Stimulated activated CD4-positive, alpha-beta T cell treated with anti-CD3 and anti-CD28 coated beads, Interleukin-12 subunit alpha, Interleukin-12 subunit beta, amount 100 ng/mL, for 48 hours (primary cell): ENCODE measurements at regions not wholly inside any gene's neighbourhood (a gene's known extent, or its start where the extent isn't known, plus 50 kb on each side); places are given as distances from the start of the nearest gene placed in this dataset.

Experiments
- DNase-seq, 3 donors: peaks; one replicate each; pipeline ENCODE4 v3.0.0-alpha.2; 2020; ENCODE audit warnings: low read depth in 2 of 3, low spot score in 1 of 3

DNA sequence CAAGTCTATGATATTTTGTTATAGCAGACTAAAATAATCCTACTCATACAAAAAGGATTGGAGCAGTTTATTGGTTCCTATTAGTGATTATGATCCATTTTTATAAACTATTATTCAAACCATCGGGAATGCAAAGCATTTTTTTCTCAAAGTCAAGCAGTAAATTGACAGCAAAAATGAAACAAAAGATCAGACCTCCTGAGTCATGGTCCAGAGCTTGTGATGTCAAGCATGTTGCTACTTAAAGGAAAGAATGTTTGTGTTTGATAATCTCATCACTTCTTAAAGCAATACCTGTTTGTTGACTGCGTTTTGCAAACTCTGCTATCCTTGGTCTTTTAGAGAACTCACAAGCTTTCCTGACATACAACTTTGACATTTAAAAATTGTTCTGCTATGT is 204.4 kb downstream of the SAMD5 start:
- DNase-seq: no peak

DNA sequence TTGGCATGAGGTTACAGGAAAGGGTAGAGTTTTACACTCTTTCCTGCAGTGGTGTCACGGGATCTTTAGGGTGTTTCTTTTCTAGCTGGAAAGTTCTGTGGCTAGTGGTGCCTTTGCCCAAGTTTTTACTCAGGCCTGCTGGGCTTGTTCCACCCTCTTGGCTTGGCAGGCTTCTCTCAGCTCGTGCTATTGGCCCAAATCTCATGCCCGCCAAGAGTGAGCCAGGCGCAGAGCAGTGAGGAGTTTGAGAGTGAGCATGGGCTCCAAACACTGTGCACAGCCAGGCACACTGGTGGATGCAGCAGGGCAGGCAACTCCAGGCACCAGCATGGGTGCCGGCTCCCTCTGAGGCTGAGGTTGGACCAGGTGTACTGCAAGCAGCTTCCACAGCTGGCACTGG is 206.5 kb downstream of the SAMD5 start:
- no peak for DNase-seq

DNA sequence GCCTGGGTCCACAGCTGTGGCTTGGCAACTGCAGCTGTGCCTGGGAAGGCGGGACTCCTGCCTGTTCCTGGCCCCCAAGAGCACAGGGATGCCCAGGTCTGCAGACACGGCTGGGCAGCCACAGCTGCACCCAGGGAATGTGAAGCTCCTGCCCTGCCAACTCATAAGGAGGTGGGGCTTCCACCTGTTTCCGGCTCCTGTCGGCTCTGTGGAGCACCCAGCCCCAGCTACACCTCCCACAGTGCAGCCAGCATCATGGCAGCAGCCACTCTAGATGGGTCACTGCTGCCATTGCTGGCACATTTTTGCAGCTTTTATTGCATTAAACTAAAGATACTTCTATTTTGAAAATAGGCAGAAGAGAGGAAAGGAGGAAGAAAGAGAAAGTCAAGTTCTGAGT is 207.9 kb downstream of the SAMD5 start:
- no peak for DNase-seq

DNA sequence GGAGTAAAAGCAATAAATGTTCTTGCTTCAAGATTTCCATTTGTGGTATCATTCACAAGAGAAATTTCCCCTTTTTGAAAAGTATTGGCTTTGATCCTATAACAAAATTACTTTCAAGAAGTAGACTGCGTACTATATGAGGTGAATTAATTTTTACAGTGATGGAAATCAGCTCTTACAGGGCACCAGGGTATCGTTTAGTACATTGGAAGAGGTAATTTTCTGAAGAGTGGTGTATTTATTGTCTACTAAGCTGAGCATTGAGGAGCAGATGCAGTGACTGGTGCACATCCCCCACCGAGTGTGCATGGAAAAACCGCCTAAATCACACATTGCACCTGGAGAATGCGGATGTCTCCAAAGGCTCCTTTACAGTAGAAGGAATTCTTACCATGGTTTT is 209.5 kb downstream of the SAMD5 start:
- no peak for DNase-seq

DNA sequence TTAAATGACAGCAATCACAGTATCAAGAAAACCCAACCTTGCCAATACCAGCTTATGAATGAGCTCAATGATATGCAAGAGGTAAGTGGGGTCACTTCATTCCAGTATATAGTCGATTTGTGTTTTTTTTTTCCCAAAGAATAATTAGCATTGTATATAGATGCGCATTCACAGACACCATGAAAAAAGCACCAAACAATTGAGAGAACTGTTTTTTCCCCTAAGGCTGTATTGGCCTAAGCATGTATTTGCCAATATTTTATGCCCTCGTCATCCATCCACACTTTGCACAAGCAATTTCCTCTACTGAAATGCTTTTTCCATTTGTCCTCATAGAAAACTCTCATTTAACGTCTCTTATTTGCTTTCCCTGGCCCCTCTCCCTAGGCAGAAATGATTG is 213.7 kb downstream of the SAMD5 start:
- DNase-seq: no peak

DNA sequence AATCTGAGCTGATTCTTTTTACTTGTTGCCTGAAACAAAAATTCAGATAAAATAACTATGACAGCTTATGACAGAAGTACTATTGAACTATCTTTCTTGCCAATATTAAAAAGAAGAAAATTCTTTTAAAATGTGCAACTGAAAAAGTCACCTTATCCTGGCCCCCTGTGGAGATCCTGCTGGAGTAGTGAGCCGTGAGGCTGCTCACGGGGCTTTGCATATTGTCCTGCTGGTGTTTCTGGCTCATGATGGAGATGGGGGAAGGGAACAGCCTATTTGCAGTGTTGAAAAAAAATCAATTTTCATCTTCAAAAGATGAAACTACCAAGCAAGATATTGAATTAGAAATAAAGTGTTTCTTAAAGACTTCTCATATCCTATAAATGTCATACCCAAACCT is 216.0 kb downstream of the SAMD5 start:
- no peak for DNase-seq

DNA sequence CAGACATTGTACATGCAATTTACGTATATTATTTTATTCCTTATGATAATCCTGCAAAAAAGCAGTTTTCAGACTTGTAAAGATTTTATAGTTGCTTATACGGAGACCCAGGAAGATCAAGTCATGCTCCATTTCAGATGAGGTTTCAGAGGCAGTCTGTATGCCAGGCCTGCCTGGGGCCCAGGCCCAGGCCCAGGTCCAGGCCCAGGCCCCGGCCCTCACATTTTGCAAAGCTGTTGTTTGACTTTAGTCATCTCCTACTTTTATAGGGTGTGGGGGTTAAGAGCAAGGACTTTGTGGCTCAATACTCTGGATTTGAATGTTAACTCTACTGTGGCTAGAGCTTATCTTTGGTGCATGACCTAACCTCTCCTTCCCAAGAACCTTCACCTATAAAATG is 217.9 kb downstream of the SAMD5 start:
- no peak for DNase-seq

DNA sequence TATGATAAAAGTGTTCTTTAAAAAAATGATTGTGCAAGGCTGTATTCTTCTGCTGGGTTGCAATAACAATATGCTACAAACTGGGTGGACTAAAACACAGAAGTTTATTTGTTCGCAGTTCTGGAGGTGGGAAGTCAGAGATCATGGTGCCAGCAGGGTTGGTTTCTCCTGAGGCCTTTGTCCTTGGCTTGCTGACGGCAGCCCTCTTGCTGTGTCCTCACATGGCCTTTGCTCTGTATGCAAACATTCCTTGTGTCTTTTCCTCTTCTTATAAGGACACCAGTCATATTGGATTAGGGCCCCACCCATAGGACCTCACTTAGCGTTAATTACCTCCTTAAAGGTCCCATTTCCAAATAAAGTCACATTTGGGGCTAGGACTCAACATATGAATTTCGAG is 220.4 kb downstream of the SAMD5 start:
- no peak for DNase-seq

DNA sequence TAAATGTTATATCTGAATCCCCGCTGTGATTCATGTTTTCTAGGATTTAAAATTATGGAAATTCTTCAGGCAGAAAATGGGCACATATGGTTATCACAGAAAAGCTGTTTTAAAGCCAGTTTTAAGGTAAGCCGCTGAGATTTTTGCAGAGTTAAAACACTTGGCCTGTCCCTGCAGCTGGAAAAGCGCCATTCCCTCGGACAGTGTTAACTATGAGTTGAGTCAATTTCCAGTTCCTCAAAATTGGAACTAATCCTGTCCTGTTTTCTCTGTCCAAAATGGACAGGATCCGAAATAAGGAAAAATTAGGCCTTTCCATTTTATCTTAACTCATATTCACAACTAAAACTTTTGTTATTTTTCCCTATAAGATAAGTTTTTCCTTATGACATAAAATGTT is 225.2 kb downstream of the SAMD5 start:
- DNase-seq: no peak

DNA sequence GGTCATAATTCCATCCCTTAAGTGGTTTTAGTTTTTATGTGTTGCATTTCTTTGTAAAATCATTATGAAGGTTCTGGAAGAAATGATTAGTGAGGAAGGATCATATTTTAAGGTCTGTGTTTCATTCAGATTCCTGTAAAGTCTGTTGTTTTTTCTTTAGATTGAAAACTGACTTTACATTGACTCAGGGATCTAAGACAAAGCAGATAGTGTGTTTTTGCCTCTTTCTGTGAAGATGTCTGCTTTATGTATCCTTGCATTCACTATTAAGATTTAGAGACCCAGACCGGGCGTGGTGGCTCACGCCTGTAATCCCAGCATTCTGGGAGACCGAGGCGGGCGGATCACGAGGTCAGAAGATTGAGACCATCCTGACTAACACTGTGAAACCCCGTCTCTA is 225.7 kb downstream of the SAMD5 start:
- no peak for DNase-seq

DNA sequence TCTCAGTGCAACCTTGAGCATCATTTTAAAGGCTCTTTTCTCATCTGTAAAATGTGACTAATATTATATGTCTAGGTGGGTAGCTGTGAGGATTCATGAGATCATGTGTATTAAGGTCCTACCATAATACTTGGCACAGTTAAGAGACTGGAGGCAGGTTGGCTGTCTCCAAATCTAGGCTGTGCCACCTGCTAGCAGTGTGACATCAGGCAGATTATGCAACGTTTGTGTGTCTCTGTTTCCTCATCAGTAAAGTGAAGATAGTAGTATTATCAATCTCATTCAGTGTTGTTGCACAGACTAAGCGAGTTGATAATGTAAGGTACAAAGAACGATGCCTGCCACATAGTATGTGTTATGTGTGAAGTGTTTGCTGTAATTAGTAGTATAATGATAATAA is 227.4 kb downstream of the SAMD5 start:
- DNase-seq: no peak

DNA sequence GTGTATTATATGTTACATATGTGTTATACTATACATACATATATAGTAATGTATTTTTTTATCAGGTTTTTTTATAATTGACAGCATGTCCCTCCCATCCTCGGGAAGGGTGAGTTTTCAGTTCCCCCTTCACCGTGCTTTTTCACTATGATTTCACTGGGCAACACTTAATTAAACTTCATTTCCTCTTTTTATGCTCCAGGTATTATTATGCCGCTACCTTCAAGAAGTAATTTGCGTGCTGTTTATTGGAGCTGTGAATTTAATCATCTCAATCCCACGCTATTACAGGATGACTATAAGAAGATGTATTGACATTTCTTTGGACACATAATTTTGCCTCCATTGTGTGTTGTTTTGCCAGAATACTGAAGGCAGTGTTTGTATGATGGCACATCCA is 228.6 kb downstream of the SAMD5 start:
- DNase-seq: no peak

DNA sequence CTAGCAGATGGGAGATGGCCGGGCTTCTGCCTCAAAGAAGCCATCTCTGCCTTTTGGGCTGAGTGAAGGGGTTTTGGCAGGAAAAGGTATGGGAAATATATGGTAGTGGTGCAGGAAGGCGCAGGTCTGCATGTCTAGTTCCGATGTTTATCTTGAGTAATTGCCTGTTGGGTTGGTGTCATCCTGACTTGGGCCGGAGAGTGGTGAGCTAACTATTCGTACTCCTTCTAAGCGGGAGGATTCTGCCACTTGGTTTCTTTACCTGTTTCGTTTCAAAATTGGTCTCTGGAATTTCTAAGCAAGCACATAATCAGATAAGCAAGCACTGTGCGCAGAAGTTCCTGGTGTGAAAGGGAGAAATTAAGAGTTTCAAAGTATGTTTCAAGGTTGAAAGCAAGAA is 229.6 kb downstream of the SAMD5 start:
- no peak for DNase-seq

DNA sequence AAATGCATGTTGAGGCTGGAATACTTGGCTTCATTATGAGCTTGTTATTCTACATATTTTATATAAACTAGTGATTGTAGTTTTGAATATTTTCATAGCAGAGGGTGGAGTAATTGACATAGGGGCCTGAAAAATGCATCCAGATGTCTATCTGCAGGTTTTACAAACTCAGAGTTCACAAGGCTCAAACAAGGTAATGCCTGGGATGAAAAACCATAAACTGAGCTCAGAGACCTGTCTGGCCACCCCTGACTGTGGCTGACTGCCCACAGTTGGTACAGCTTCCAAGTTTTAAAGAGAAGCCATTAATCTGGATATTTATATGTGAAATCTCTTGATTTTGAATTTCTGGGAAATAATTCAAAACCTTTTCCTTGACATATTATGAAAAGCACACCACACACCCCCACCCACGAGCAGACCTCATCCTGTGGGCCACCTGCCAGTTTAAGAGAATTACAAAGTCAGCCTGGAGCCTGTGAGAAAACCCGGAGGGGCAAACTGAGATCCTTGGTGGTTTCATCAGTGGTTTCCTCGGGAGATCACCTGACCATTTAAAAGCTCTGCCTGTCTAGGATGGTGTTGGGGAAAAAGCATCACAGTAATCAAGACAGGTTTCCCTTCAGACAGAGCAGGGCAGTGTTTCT is 230.1 kb downstream of the SAMD5 start:
- DNase-seq: no peak

DNA sequence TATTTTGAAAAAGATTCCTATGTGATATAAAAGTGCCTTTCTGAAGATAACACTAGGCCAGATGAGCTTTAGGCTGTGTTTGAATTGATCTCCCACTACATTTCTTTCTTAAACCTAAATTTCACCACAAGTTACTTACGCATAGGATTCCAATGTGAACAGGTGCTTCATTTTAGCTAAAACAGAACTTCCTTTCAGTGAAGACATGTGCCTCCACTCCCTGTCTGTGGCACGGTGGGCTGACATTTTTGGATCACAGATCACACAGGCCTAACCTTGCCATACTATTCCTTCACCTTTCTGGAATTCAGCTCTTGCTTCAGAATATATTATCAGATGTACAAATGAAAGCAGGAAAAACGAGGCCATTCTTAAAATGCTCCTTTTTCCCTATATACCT is 231.8 kb downstream of the SAMD5 start:
- no peak for DNase-seq

DNA sequence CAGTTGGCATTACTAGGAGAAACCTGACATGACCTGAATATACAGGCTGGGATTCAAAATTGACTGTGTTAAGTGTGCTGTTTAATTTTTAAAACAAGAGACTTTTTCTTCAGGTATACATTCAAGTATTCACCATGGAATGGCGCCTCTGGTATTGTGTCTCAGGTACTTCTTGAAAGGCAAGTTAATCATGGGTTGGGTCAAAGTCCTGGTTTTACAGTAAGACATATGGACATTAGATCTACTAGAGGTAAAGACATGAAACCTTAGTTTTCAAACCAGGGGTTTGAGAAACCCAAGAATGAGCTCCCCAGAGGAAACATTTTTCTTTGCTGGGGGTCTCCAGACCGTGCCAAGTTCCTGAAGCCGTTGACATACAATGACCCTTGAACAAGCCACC is 232.4 kb downstream of the SAMD5 start:
- no peak for DNase-seq

DNA sequence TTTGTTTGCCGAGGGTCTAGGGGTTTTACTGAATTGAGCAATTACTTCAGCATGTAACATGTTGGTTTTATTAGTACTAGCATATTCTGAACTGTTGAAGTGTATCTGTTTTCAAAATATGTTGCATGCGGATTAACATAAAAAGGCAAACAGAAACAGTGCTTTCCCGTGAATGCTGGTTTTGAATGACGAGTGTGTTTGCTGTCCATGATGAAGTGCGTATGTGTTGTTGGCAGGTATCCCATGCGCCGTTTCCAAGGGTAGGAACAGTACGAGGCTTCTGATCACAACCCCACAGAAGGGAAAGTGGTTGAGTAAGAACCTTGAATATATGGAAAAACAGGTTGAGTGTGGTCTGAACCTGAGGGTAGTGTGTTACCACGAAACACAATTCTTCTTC is 232.9 kb downstream of the SAMD5 start:
- no peak for DNase-seq

DNA sequence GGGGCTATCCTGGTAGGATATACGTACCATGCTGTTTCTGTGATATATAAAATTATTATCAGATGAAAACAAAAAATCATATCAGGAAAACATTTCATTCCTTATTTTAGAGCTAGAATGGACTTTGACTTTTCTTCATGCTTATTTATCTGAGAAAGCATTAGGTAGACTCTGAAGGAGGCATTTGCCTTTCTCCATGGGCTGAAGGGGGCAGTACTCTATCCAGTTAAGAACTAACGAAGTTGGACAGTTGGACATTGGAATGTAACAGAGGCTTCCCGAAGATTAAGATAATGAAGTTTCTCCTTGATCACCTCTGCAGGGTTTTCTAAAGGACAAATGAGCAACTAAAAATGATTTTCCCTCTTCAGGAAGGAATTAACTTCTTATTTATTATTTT is 233.9 kb downstream of the SAMD5 start:
- no peak for DNase-seq

DNA sequence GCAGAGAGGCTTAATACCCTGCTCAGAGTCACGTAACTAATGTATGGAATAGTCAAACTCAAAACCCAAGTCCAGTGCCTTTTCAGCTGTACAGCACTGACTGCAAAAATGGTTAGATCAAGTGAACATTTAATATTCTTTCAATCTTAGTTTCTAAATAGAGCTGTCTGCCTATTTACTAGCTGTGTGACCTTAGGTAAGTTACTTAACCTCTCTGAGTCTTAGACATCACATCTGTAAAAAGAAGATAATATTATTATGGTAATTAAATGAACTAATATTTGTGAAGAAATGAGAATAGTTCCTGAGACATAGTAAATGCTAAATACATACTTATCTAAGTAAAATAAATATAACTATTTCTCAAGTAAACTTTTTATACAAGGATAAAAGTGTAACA is 235.5 kb downstream of the SAMD5 start:
- DNase-seq: no peak

DNA sequence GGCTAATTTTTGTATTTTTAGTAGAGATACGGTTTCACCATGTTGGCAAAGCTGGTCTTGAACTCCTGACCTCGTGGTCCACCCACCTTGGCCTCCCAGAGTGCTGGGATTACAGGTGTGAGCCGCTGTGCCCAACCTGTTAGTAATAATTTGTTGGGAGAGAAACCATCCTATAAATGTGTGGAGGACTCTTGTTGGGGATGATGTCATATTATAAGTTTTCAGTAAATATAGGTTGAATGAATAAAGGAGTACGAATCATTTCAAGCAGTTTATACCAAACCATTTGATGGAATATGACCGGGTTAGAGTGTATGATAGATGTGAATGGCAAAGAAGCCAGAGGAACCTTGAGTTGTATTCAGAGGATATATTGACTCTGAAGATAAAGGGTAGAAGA is 240.8 kb downstream of the SAMD5 start:
- no peak for DNase-seq

DNA sequence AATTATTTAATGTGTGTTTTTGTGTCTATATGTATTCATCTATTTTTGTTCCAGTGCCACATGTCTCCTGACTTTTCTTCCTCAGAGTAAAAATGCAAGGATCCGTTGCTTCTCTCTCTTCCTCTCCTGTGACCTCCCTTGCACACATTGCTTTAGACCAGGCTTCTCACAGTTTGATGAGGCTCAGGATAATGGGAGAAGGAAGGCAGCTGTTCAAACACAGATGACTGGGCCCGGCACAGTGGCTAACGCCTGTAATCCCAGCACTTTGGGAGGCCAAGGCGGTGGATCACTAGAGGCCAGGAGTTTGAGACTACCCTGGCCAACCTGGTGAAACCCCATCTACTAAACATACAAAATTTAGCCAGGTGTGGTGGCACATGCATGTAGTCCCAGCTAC is 241.9 kb downstream of the SAMD5 start:
- DNase-seq: no peak

DNA sequence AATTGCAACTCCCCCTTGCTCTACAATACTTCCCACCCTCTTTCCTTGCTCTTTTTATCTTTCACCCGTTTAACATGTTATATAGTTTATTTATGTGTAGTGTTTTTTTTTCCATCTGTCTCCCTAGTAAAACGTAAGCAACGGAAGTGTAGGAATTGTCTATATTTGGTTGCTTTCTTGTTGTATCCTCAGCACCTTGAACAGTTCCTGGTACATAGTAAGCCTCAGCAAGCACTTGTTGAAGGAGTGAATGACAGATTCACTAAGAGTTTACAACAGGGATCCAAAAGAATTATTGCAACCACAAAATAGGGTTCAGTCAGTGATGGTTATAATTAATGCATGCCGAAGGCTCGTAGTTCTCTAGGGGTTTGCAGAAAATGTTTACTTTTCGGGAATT is 242.7 kb downstream of the SAMD5 start:
- DNase-seq: no peak

DNA sequence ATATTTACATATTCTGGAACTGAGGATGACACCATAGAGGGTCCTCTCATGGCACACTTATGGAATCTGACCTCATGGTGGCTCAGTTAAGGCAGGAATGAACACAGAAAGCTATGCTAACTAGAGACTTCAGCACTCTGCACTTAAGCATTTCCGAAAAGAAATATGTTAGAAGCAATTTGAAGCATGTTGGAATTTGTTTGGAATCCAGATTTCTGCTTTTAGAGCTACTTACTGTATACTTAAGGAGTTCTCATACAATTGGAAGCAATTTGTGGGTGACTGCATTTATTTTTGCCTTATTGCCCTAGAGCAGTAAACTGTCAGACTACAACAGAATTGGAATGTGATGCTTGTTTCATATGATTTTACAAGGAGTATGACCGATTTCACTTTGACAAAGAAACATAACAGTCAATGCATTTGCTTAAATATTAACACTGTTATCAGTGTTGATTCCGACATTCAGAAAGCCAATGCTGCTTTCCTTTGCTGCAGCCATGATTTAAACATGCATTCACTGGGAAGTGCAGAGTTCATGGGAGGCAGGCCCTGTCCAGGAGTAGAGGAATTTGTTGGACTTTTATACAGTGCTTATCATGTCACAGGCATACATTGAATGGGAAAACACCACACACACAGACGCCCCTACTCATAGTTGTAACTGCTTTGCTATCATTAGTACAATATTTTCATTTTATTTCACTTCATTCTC is 244.4 kb downstream of the SAMD5 start:
- DNase-seq: no peak
